ENCODE measurements at regions not wholly inside any gene's neighbourhood (a gene's known extent, or its start where the extent isn't known, plus 50 kb on each side); places are given as distances from the start of the nearest gene placed in this dataset.

GRCh38 chr11:70654016-70654415 lies 255.7 kb downstream of the CTTN start:
- TF ChIP-seq YY1 (IDR thresholded peaks at IDR 0.05; ENCODE audit: low read depth), result no peak
- TF ChIP-seq EGR1 (IDR thresholded peaks at IDR 0.05), result no peak
- no peak for TF ChIP-seq NFIC (IDR thresholded peaks at IDR 0.05)
- TF ChIP-seq TEAD4 (IDR thresholded peaks at IDR 0.05), result no peak

GRCh38 chr11:70655816-70656215 lies 257.5 kb downstream of the CTTN start:
- TF ChIP-seq TAF1 (IDR thresholded peaks at IDR 0.05; ENCODE audit: low read depth), result no peak

GRCh38 chr11:70656252-70656651 lies 257.9 kb downstream of the CTTN start:
- TF ChIP-seq FOXM1 (IDR thresholded peaks at IDR 0.05; ENCODE audit: borderline replicate concordance, low read depth) (no peak), YY1 (IDR thresholded peaks at IDR 0.05; ENCODE audit: low read depth) (no peak), EP300 (IDR thresholded peaks at IDR 0.05; ENCODE audit: borderline replicate concordance) (no peak), CREB1 (IDR thresholded peaks at IDR 0.05; ENCODE audit: low read depth) (no peak), EGR1 (IDR thresholded peaks at IDR 0.05) (no peak), RAD21 (IDR thresholded peaks at IDR 0.05; ENCODE audit: low read depth) (no peak), MAX (IDR thresholded peaks at IDR 0.05) (no peak), TCF12 (IDR thresholded peaks at IDR 0.05; ENCODE audit: low read depth) (no peak), USF1 (IDR thresholded peaks at IDR 0.05) (no peak), ZBTB7A (IDR thresholded peaks at IDR 0.05; ENCODE audit: low read depth) (no peak), CEBPB (IDR thresholded peaks at IDR 0.05) (no peak), TEAD4 (IDR thresholded peaks at IDR 0.05) (no peak), REST (IDR thresholded peaks at IDR 0.05; ENCODE audit: low read depth) (no peak), NFIC (IDR thresholded peaks at IDR 0.05) (no peak), TAF1 (IDR thresholded peaks at IDR 0.05; ENCODE audit: low read depth) (no peak)

GRCh38 chr11:70660059-70660888 lies 261.9 kb downstream of the CTTN start:
- TF ChIP-seq TEAD4 (IDR thresholded peaks at IDR 0.05) (no peak), TAF1 (IDR thresholded peaks at IDR 0.05; ENCODE audit: low read depth) (no peak), FOXM1 (IDR thresholded peaks at IDR 0.05; ENCODE audit: borderline replicate concordance, low read depth) (no peak), REST (IDR thresholded peaks at IDR 0.05; ENCODE audit: low read depth) (no peak), CREB1 (IDR thresholded peaks at IDR 0.05; ENCODE audit: low read depth) (no peak), USF1 (IDR thresholded peaks at IDR 0.05) (no peak), ZBTB7A (IDR thresholded peaks at IDR 0.05; ENCODE audit: low read depth) (no peak), EP300 (IDR thresholded peaks at IDR 0.05; ENCODE audit: borderline replicate concordance) (no peak), NFIC (IDR thresholded peaks at IDR 0.05) (no peak), YY1 (IDR thresholded peaks at IDR 0.05; ENCODE audit: low read depth) (no peak), EGR1 (IDR thresholded peaks at IDR 0.05) (no peak), TCF12 (IDR thresholded peaks at IDR 0.05; ENCODE audit: low read depth) (no peak), RAD21 (IDR thresholded peaks at IDR 0.05; ENCODE audit: low read depth) (no peak), MAX (IDR thresholded peaks at IDR 0.05) (no peak)

GRCh38 chr11:70660889-70661197 lies 262.5 kb downstream of the CTTN start:
- TF ChIP-seq EGR1 (IDR thresholded peaks at IDR 0.05) (no peak), MAX (IDR thresholded peaks at IDR 0.05) (no peak), TAF1 (IDR thresholded peaks at IDR 0.05; ENCODE audit: low read depth) (no peak), CREB1 (IDR thresholded peaks at IDR 0.05; ENCODE audit: low read depth) (no peak), TEAD4 (IDR thresholded peaks at IDR 0.05) (no peak), FOXM1 (IDR thresholded peaks at IDR 0.05; ENCODE audit: borderline replicate concordance, low read depth) (no peak), CEBPB (IDR thresholded peaks at IDR 0.05) (no peak), NFIC (IDR thresholded peaks at IDR 0.05) (no peak), TCF12 (IDR thresholded peaks at IDR 0.05; ENCODE audit: low read depth) (no peak), RAD21 (IDR thresholded peaks at IDR 0.05; ENCODE audit: low read depth) (no peak), REST (IDR thresholded peaks at IDR 0.05; ENCODE audit: low read depth) (no peak), USF1 (IDR thresholded peaks at IDR 0.05) (no peak), EP300 (IDR thresholded peaks at IDR 0.05; ENCODE audit: borderline replicate concordance) (no peak), ZBTB7A (IDR thresholded peaks at IDR 0.05; ENCODE audit: low read depth) (no peak), YY1 (IDR thresholded peaks at IDR 0.05; ENCODE audit: low read depth) (no peak)
